ENCODE measurements at regions not wholly inside any gene's neighbourhood (a gene's known extent, or its start where the extent isn't known, plus 50 kb on each side); places are given as distances from the start of the nearest gene placed in this dataset.

GRCh38 chr18:10315522-10315921, 138.9 kb upstream of the APCDD1 start:
- Histone ChIP-seq H3K4me3 (no peak overlapping the region), H3K9me3 (no peaks in the 10 kb centered on the region), H3K4me1 (peaks cover 0 to 16% (median 0%) of the 10 kb centered on the region in 9 donors), H3K27ac (no peak overlapping the region), H3K36me3 (no peaks in the 10 kb centered on the region), H3K27me3 (no peaks in the 10 kb centered on the region)
- no peak for TF ChIP-seq CTCF (IDR thresholded peaks at IDR 0.05)
- no peak for DNase-seq
- intact Hi-C loops (cut with DNase I), result no loop called here
- WGBS, 2 donors, result 73 to 74% methylated on average over 1 of the region's 1 CpG
- no peak for ATAC-seq

- H3K4me1 ChIP-seq, result peaks cover 0 to 16% (median 0%) of the 10 kb centered on the region in 9 donors
- H3K36me3 ChIP-seq, result no peaks in the 10 kb centered on the region
- DNase-seq (no peak), ATAC-seq (no peak)
- intact Hi-C loops (cut with DNase I), result no loop called here
- WGBS, 2 donors, result 82 to 90% methylated on average over 7 of the region's 7 CpGs
- no peak for TF ChIP-seq CTCF (IDR thresholded peaks at IDR 0.05)
- no peaks in the 10 kb centered on the region for H3K9me3 ChIP-seq
- no peak overlapping the region for H3K27ac ChIP-seq
- no peaks in the 10 kb centered on the region for H3K27me3 ChIP-seq
- no peak overlapping the region for H3K4me3 ChIP-seq
Observed at GRCh38 chr18:10316778-10317177, 137.7 kb upstream of the APCDD1 start.

GRCh38 chr18:10317864-10318690, 136.4 kb upstream of the APCDD1 start:
- intact Hi-C loops (cut with DNase I), result no loop called here
- H3K9me3 ChIP-seq, result no peaks in the 10 kb centered on the region
- no peak for TF ChIP-seq CTCF (IDR thresholded peaks at IDR 0.05)
- no peaks in the 10 kb centered on the region for H3K27me3 ChIP-seq
- no peak overlapping the region for H3K4me3 ChIP-seq
- ATAC-seq (no peak), DNase-seq (no peak)
- H3K36me3 ChIP-seq, result no peaks in the 10 kb centered on the region
- peaks cover 0 to 16% (median 0%) of the 10 kb centered on the region in 9 donors for H3K4me1 ChIP-seq
- WGBS, 2 donors, result 73 to 81% methylated on average over 6 of the region's 6 CpGs
- no peak overlapping the region for H3K27ac ChIP-seq

GRCh38 chr18:10318691-10318970, 135.8 kb upstream of the APCDD1 start:
- peaks cover 0 to 16% (median 0%) of the 10 kb centered on the region in 9 donors for H3K4me1 ChIP-seq
- H3K27me3 ChIP-seq, result no peaks in the 10 kb centered on the region
- H3K4me3 ChIP-seq, result no peak overlapping the region
- ATAC-seq (peak in 1 of 8 donors; percentile 63), DNase-seq (no peak)
- 51 to 52% methylated on average over 3 of the region's 3 CpGs for WGBS, 2 donors
- intact Hi-C loops (cut with DNase I), result no loop called here
- H3K9me3 ChIP-seq, result no peaks in the 10 kb centered on the region
- TF ChIP-seq CTCF (IDR thresholded peaks at IDR 0.05), result no peak
- H3K36me3 ChIP-seq, result no peaks in the 10 kb centered on the region
- no peak overlapping the region for H3K27ac ChIP-seq
